ENCODE measurements at regions not wholly inside any gene's neighbourhood (a gene's known extent, or its start where the extent isn't known, plus 50 kb on each side); places are given as distances from the start of the nearest gene placed in this dataset.
"Not testable (repeated sequence)": the region's sequence is repeated elsewhere in the genome, so short reads cannot be mapped to it uniquely, and the experiment has no call there.

GRCh38 chr15:91625506-91625905, 228.0 kb upstream of the SLCO3A1 start:
- no peak for DNase-seq

- no peak for DNase-seq
Observed at GRCh38 chr15:91627473-91628278, 225.8 kb upstream of the SLCO3A1 start.

GRCh38 chr15:91630090-91630489, 223.4 kb upstream of the SLCO3A1 start:
- DNase-seq: no peak

GRCh38 chr15:91632176-91632575, 221.3 kb upstream of the SLCO3A1 start:
- DNase-seq: no peak

- no peak for DNase-seq
Observed at GRCh38 chr15:91632981-91633380, 220.5 kb upstream of the SLCO3A1 start.

- DNase-seq: no peak
Observed at GRCh38 chr15:91634179-91634578, 219.3 kb upstream of the SLCO3A1 start.

- DNase-seq: no peak
Observed at GRCh38 chr15:91635080-91635479, 218.4 kb upstream of the SLCO3A1 start.

GRCh38 chr15:91635641-91636040, 217.9 kb upstream of the SLCO3A1 start:
- DNase-seq: no peak

- no peak for DNase-seq
Observed at GRCh38 chr15:91649016-91649415, 204.5 kb upstream of the SLCO3A1 start.

- no peak for DNase-seq
Observed at GRCh38 chr15:91649831-91650321, 203.6 kb upstream of the SLCO3A1 start.

GRCh38 chr15:91651251-91651650, 202.3 kb upstream of the SLCO3A1 start:
- DNase-seq: no peak

- no peak for DNase-seq
Observed at GRCh38 chr15:91652610-91653207, 200.8 kb upstream of the SLCO3A1 start.

GRCh38 chr15:91655563-91656290, 197.8 kb upstream of the SLCO3A1 start:
- not testable (repeated sequence) for DNase-seq

GRCh38 chr15:91660174-91660649, 193.3 kb upstream of the SLCO3A1 start:
- DNase-seq: no peak

GRCh38 chr15:91664224-91664836, 189.2 kb upstream of the SLCO3A1 start:
- no peak for DNase-seq

GRCh38 chr15:91665212-91665611, 188.3 kb upstream of the SLCO3A1 start:
- DNase-seq: no peak

- no peak for DNase-seq
Observed at GRCh38 chr15:91668370-91668769, 185.1 kb upstream of the SLCO3A1 start.

GRCh38 chr15:91670108-91670507, 183.4 kb upstream of the SLCO3A1 start:
- DNase-seq: no peak

- no peak for DNase-seq
Observed at GRCh38 chr15:91678003-91678402, 175.5 kb upstream of the SLCO3A1 start.

GRCh38 chr15:91679447-91679846, 174.1 kb upstream of the SLCO3A1 start:
- no peak for DNase-seq

GRCh38 chr15:91685436-91685835, 168.1 kb upstream of the SLCO3A1 start:
- no peak for DNase-seq

GRCh38 chr15:91688811-91689210, 164.7 kb upstream of the SLCO3A1 start:
- no peak for DNase-seq

- DNase-seq: no peak
Observed at GRCh38 chr15:91689377-91689776, 164.1 kb upstream of the SLCO3A1 start.

All from HCEC 1CT (cell line).